GM10266 (cell line): ENCODE measurements at regions not wholly inside any gene's neighbourhood (a gene's known extent, or its start where the extent isn't known, plus 50 kb on each side); places are given as distances from the start of the nearest gene placed in this dataset.

Experiments used
- DNase-seq: peaks from one replicate; pipeline ENCODE4 v3.0.0; 2012; ENCODE audit errors: extremely low spot score
- TF ChIP-seq, protein P1 (sequence below): IDR thresholded peaks from 2 replicates; pipeline ENCODE4 v1.5.1; 2012; ENCODE audit warnings: mild to moderate bottlenecking, low read depth; ENCODE audit not compliant: control insufficient read depth, insufficient read depth; ENCODE audit errors: missing control alignments

DNA sequence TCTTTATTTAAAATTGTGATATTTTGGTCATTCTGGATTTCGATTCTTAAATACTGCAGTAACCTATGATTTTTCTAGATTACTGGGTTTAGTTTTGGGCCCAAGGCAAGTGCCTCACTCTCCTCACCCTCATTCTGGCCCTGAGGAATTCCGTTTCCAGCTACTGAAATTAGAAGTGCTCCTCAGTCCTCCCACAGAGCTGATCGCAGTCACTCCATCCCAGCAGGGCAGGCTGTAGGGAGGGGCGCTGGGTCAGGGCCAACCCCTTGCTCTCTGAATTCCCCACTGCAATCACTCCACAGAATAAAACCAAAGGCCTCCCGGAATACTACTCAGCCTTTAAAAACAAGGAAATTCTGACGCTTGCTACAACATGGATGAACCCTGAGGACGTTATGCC is 66.5 kb upstream of the DIO3 start:
- no peak for DNase-seq
- TF ChIP-seq, protein P1, sequence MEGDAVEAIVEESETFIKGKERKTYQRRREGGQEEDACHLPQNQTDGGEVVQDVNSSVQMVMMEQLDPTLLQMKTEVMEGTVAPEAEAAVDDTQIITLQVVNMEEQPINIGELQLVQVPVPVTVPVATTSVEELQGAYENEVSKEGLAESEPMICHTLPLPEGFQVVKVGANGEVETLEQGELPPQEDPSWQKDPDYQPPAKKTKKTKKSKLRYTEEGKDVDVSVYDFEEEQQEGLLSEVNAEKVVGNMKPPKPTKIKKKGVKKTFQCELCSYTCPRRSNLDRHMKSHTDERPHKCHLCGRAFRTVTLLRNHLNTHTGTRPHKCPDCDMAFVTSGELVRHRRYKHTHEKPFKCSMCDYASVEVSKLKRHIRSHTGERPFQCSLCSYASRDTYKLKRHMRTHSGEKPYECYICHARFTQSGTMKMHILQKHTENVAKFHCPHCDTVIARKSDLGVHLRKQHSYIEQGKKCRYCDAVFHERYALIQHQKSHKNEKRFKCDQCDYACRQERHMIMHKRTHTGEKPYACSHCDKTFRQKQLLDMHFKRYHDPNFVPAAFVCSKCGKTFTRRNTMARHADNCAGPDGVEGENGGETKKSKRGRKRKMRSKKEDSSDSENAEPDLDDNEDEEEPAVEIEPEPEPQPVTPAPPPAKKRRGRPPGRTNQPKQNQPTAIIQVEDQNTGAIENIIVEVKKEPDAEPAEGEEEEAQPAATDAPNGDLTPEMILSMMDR: no peak

DNA sequence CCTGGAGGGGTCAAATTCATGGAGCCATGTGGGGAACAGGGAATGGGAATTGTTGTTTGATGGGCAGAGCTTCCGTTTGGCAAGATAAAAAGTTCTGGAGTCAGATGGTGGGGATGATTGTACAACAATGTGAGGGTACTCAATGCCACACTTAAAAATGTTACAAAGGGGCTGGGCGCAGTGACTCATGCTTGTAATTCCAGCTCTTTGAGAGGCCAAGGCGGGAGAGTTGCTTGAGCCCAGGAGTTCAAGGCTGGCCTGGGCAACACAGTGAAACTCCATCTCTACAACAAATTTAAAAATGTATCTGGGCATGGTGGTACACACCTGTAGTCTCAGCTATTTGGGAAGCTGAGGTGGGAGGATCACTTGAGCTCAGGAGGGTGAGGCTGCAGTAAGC is 66.0 kb upstream of the DIO3 start:
- TF ChIP-seq, protein P1: no peak

DNA sequence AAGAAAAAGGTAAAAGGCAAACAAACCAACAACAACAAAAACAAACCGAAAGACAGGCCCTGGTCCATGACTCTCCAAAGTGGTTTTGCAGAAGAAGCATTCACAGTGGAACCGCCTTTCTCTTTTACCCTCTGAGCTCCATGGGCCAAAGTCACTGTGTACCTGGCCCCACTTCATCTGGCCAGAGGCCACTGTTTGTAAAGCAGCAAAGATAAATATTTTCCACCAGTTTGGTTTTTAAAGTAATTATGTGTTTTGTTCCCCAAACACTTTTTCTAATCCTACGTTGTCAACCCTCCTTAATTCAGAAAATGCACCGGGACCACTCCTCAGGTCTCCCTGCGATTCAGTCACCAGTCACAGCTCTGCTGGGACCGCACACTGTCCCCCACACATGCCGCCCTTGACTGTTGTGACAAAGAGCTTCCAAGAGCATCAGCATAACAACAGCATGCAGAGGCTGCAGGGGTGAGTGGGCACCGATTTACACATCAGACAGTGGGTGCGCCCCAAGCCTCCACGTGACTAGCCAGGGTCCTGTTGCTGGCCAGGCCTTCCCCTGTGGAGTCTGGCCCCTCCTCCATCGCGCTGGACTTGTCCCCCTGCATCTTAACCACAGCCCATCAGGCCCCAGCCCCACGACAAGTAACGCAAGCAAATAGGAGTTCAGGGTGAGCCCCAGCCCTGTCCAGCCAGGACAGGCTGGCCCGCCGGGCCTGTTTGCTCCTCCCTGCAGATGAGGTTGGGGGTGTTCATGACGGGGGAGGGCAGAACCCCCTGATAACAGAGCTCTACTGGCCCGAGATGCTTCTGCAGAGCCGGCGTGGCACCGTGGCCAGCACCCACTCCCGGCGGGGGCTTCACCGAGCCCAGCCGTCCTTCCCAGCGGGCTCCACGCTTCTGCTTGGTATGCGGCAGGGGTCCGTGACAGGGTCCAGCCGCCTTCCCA is 65.2 kb upstream of the DIO3 start:
- TF ChIP-seq, protein P1: no peak
- no peak for DNase-seq

More for the DNA sequence above, 66.0 kb upstream of the DIO3 start:
- DNase-seq: no peak

DNA sequence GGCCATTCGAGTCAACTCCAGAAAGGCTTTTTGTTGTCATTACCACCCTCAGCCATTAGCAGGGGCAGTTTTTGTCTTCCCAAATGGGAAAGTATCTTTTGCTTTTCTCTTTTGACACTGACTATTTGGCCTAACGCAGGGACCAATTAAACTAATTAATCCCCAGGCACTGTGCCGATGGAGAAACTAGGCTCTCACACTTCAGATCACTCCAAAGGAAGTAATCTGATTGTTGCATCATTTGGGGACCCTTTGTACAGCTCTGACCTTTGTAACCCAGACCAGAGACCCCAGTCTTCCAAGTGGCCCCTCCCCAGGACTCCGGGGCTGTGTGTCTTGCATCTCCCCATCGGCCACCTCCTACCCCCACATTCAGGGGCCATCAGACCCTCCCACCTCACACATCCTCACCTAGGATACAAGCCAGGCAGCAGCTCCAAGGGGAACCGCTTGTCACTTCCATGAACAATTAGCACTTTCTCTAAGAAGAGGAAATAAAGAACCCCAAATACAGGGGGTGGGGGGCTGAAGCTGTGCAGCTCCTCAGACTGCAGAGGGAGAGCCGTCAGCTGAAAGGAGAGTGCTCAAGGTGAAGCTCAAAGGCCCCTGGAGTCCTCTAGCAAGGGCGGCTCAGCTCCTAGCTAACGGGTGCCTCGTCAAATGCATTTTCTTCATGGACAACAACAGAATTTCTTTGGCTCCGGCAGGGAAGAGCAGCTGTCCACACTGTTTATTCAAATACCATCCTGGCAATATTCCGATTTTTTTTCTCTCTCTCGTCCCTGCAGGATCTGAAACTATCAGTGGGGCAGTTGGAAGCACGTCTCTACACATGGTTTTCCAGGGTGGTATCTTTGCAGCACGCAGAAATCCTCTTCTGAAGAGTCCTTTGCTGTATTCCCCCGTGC is 64.3 kb upstream of the DIO3 start:
- no peak for DNase-seq
- TF ChIP-seq, protein P1: no peak

DNA sequence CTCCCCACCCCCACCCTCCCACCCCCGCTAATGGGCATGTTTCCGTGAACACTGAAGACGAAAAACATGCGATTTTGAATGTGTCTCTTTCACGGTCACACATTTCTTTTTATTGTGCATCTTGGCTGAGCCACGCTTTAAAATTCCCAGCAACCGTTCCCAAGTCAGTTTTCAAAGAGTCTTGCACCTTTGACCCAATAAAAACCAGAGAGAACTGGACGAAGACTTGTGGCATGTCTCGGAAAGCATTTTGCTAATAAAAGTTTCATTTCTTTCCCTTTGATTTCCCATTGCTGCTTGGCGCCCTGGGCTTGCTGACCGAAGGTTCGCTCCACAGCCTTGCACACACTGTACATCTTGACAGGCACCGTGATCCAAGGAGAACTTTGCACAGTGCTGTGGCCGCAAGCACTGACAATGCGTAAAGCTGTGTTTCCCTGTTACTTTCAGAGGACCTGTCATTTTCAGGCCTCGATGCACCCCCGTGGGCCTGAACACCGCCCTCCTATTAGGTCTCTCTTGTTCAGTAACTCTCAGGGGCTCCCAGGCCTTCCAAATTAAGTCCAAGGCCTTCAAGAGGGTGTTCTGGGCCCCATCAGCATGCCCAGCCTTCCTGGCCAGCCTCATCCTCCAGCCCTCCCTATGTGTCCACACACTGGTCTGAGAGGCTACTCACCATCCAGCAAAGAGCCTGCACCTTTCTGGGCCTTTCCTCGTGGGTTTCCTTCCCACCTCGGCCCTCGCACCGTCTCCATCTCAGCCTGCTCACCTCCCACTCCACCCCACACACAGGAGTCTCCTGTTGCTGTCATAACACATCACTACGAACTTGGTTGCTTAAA is 63.4 kb upstream of the DIO3 start:
- TF ChIP-seq, protein P1: no peak

DNA sequence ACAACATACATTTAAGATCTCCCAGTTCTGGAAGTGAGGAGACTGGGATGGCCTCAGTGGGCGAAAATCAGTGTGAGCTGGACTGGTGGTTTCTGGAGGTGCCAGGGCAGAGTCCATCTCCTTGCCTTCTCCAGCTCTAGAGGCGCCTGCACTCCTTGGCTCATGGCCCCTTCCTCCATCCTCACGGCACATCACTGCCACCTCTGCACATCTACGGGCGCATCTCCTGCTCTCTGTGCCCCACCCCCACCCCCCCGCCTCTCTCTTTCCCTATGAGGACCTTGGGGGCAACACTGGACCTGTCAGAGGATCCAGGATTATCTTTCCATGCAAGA is 62.8 kb upstream of the DIO3 start:
- TF ChIP-seq, protein P1: no peak
- DNase-seq: no peak

More for the DNA sequence above, 63.4 kb upstream of the DIO3 start:
- DNase-seq: no peak
